GM23338 (cell line): ENCODE measurements at regions not wholly inside any gene's neighbourhood (a gene's known extent, or its start where the extent isn't known, plus 50 kb on each side); places are given as distances from the start of the nearest gene placed in this dataset.

Source experiments
- ATAC-seq: fragments of 200-7000 bp; cut with Tn5 transposase; 3 replicates; pipeline ENCODE4 v1.9.1; 2020
- DNase-seq: peaks from one replicate; pipeline ENCODE4 v3.0.0-alpha.2; 2015; ENCODE audit warnings: low spot score
- H2AFZ ChIP-seq: fragments of 200-600 bp; sonication (generic); 2 replicates; pipeline ENCODE4 v1.8.0; 2016; ENCODE audit warnings: antibody characterized with exemption, mild to moderate bottlenecking, moderate library complexity
- H3F3A ChIP-seq: fragments of 200-600 bp; sonication (generic); replicated peaks from 2 replicates; pipeline ENCODE4 v1.8.0; 2017; ENCODE audit warnings: antibody characterized with exemption, mixed run types, low read depth
- H3K27ac ChIP-seq: fragments of 200-600 bp; sonication (generic); 2 replicates; pipeline ENCODE4 v1.6.1; 2016; ENCODE audit warnings: low read depth
- H3K27me3 ChIP-seq: fragments of 200-600 bp; sonication (generic); 2 replicates; pipeline ENCODE4 v1.8.0; 2016; ENCODE audit warnings: mild to moderate bottlenecking, mixed run types, moderate library complexity; ENCODE audit not compliant: insufficient read depth
- H3K36me3 ChIP-seq: fragments of 200-600 bp; sonication (generic); 2 replicates; pipeline ENCODE4 v1.8.0; 2016; ENCODE audit warnings: mild to moderate bottlenecking; ENCODE audit not compliant: insufficient read depth
- H3K4me1 ChIP-seq: fragments of 200-600 bp; sonication (generic); 2 replicates; pipeline ENCODE4 v1.8.0; 2016; ENCODE audit warnings: mild to moderate bottlenecking, moderate library complexity; ENCODE audit not compliant: insufficient read depth
- H3K4me2 ChIP-seq: fragments of 200-600 bp; sonication (generic); 2 replicates; pipeline ENCODE4 v1.7.1; 2017; ENCODE audit warnings: mixed run types
- H3K4me3 ChIP-seq: fragments of 200-600 bp; sonication (generic); 2 replicates; pipeline ENCODE4 v1.6.1; 2016; ENCODE audit warnings: mixed run types
- H3K79me2 ChIP-seq: fragments of 200-600 bp; sonication (generic); replicated peaks from 2 replicates; pipeline ENCODE4 v1.8.0; 2017; ENCODE audit warnings: mild to moderate bottlenecking; ENCODE audit not compliant: insufficient read depth
- H3K9me2 ChIP-seq: fragments of 200-600 bp; sonication (generic); 2 replicates; pipeline ENCODE4 v1.8.0; 2017; ENCODE audit not compliant: insufficient read depth
- H4K20me1 ChIP-seq: fragments of 200-600 bp; sonication (generic); replicated peaks from 2 replicates; pipeline ENCODE4 v1.8.0; 2017; ENCODE audit warnings: mild to moderate bottlenecking; ENCODE audit not compliant: insufficient read depth
- H3K27ac Mint-ChIP-seq: 2 replicates; pipeline ENCODE4 v1.8.0; 2020; ENCODE audit warnings: inconsistent platforms, mild to moderate bottlenecking, moderate library complexity, mixed read lengths
- H3K27me3 Mint-ChIP-seq: 3 replicates; pipeline ENCODE4 v1.8.0; 2022; ENCODE audit warnings: low read depth, mild to moderate bottlenecking, moderate library complexity, mixed read lengths, inconsistent platforms; ENCODE audit not compliant: insufficient read depth, poor library complexity
- H3K36me3 Mint-ChIP-seq: 3 replicates; pipeline ENCODE4 v1.8.0; 2021; ENCODE audit warnings: low read depth, mild to moderate bottlenecking, inconsistent platforms, moderate library complexity, mixed read lengths
- H3K4me1 Mint-ChIP-seq: 3 replicates; pipeline ENCODE4 v1.8.0; 2020; ENCODE audit warnings: mild to moderate bottlenecking, inconsistent platforms, mixed read lengths
- H3K4me3 Mint-ChIP-seq: 3 replicates; pipeline ENCODE4 v1.8.0; 2021; ENCODE audit warnings: moderate library complexity, mild to moderate bottlenecking, inconsistent platforms, mixed read lengths
- H3K9me3 Mint-ChIP-seq: 3 replicates; pipeline ENCODE4 v1.8.0; 2020; ENCODE audit warnings: moderate library complexity, mild to moderate bottlenecking, inconsistent platforms, mixed read lengths
- CREB1 ChIP-seq: fragments of 250-450 bp; sonication (Bioruptor Pico); IDR thresholded peaks from 2 replicates; pipeline ENCODE4 v1.5.0; 2020; ENCODE audit warnings: low read depth, mild to moderate bottlenecking, moderate library complexity
- CTCF ChIP-seq, 2 experiments: fragments of 200-600 bp in 1 of 2; sonication (generic) in 1 of 2; conservative IDR thresholded peaks; 2 replicates each; pipeline versions ENCODE4 v1.5.1 to v1.6.1; 2016 to 2017; ENCODE audit warnings: antibody characterized with exemption in 2 of 2, low read depth in 2 of 2, mild to moderate bottlenecking in 2 of 2, moderate library complexity in 1 of 2
- EZH2 ChIP-seq: fragments of 200-600 bp; sonication (generic); IDR thresholded peaks from one replicate; pipeline ENCODE4 v1.8.0; 2017; ENCODE audit warnings: antibody characterized with exemption, mild to moderate bottlenecking, low read depth; ENCODE audit not compliant: unreplicated experiment
- EZH2phosphoT487 ChIP-seq: fragments of 200-600 bp; sonication (generic); IDR thresholded peaks from one replicate; pipeline ENCODE4 v1.8.1; 2018; ENCODE audit warnings: antibody characterized with exemption; ENCODE audit not compliant: unreplicated experiment
- JUNB ChIP-seq: IDR thresholded peaks from one replicate; pipeline ENCODE4 v1.6.1; 2016; ENCODE audit warnings: antibody characterized with exemption; ENCODE audit not compliant: unreplicated experiment
- NANOG ChIP-seq: IDR thresholded peaks from 2 replicates; pipeline ENCODE4 v1.6.1; 2016; ENCODE audit warnings: antibody characterized with exemption, borderline replicate concordance
- POLR2AphosphoS5 ChIP-seq: IDR thresholded peaks from 2 replicates; pipeline ENCODE4 v1.6.1; 2016; ENCODE audit warnings: antibody characterized with exemption, low read depth
- REST ChIP-seq: IDR thresholded peaks from one replicate; pipeline ENCODE4 v1.6.1; 2018; ENCODE audit warnings: antibody characterized with exemption; ENCODE audit not compliant: unreplicated experiment
- STAT1 ChIP-seq: IDR thresholded peaks from one replicate; pipeline ENCODE4 v1.6.1; 2016; ENCODE audit warnings: antibody characterized with exemption; ENCODE audit not compliant: unreplicated experiment
- ZNF114 ChIP-seq: fragments of 250-450 bp; sonication (Bioruptor Pico); IDR thresholded peaks from 2 replicates; pipeline ENCODE4 v1.5.0; 2020; ENCODE audit warnings: mild to moderate bottlenecking, moderate library complexity
- ZNF331 ChIP-seq: fragments of 250-450 bp; sonication (Bioruptor Pico); IDR thresholded peaks from 2 replicates; pipeline ENCODE4 v1.5.0; 2020; ENCODE audit warnings: low read depth, mild to moderate bottlenecking, moderate library complexity
- TF ChIP-seq, protein P1 (sequence below): IDR thresholded peaks from 2 replicates; pipeline ENCODE4 v1.6.1; 2016; ENCODE audit warnings: antibody characterized with exemption
- TF ChIP-seq, protein P2 (sequence below): fragments of 250-450 bp; sonication (Bioruptor Pico); IDR thresholded peaks from 2 replicates; pipeline ENCODE4 v1.5.0; 2020; ENCODE audit warnings: mild to moderate bottlenecking, moderate library complexity

- TF ChIP-seq ZNF331 (CRISPR knock-in tag) (no peak), REST (no peak), ZNF114 (no peak), EZH2 (no peak), JUNB (no peak), CREB1 (CRISPR knock-in tag) (no peak), POLR2AphosphoS5 (no peak), CTCF (conservative IDR thresholded peaks at IDR 0.05; ENCODE audit: low read depth in 2 of 2) (no peak), EZH2phosphoT487 (no peak), NANOG (no peak), STAT1 (no peak)
- TF ChIP-seq, protein P1, sequence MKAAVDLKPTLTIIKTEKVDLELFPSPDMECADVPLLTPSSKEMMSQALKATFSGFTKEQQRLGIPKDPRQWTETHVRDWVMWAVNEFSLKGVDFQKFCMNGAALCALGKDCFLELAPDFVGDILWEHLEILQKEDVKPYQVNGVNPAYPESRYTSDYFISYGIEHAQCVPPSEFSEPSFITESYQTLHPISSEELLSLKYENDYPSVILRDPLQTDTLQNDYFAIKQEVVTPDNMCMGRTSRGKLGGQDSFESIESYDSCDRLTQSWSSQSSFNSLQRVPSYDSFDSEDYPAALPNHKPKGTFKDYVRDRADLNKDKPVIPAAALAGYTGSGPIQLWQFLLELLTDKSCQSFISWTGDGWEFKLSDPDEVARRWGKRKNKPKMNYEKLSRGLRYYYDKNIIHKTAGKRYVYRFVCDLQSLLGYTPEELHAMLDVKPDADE, result no peak
These were observed 696.7 kb downstream of the SQOR start (continued) for GRCh38 chr15:46331546-46331945.

GRCh38 chr15:46343196-46343935 is 708.5 kb downstream of the SQOR start:
- Histone ChIP-seq H3K36me3 (no peaks in the 10 kb centered on the region), H3K4me2 (0 out of 2 replicates have a peak overlapping the region, but pooled peaks have one; percentile 41), H2AFZ (peak overlapping the region; percentile 49; the same call in 1 of the 2 replicates), H3K9me2 (no peaks in the 10 kb centered on the region), H3K27ac (no peak overlapping the region), H3F3A (no peaks in the 10 kb centered on the region), H3K4me3 (no peak overlapping the region), H3K27me3 (no peaks in the 10 kb centered on the region), H3K79me2 (no peaks in the 10 kb centered on the region), H4K20me1 (no peaks in the 10 kb centered on the region), H3K4me1 (peaks cover 16% of the 10 kb centered on the region)
- Mint-ChIP-seq H3K9me3 (peaks cover 53% of the 10 kb centered on the region), H3K4me3 (no peak overlapping the region), H3K36me3 (no peaks in the 10 kb centered on the region; the same call in 2 of the 3 replicates), H3K4me1 (peaks cover 17% of the 10 kb centered on the region), H3K27ac (peak overlapping the region; percentile 72; the same call in 1 of the 2 replicates), H3K27me3 (no peaks in the 10 kb centered on the region)
- no peak for ATAC-seq
- DNase-seq, result no peak
- TF ChIP-seq STAT1, result no peak
- no peak for TF ChIP-seq EZH2
- TF ChIP-seq, protein P2, sequence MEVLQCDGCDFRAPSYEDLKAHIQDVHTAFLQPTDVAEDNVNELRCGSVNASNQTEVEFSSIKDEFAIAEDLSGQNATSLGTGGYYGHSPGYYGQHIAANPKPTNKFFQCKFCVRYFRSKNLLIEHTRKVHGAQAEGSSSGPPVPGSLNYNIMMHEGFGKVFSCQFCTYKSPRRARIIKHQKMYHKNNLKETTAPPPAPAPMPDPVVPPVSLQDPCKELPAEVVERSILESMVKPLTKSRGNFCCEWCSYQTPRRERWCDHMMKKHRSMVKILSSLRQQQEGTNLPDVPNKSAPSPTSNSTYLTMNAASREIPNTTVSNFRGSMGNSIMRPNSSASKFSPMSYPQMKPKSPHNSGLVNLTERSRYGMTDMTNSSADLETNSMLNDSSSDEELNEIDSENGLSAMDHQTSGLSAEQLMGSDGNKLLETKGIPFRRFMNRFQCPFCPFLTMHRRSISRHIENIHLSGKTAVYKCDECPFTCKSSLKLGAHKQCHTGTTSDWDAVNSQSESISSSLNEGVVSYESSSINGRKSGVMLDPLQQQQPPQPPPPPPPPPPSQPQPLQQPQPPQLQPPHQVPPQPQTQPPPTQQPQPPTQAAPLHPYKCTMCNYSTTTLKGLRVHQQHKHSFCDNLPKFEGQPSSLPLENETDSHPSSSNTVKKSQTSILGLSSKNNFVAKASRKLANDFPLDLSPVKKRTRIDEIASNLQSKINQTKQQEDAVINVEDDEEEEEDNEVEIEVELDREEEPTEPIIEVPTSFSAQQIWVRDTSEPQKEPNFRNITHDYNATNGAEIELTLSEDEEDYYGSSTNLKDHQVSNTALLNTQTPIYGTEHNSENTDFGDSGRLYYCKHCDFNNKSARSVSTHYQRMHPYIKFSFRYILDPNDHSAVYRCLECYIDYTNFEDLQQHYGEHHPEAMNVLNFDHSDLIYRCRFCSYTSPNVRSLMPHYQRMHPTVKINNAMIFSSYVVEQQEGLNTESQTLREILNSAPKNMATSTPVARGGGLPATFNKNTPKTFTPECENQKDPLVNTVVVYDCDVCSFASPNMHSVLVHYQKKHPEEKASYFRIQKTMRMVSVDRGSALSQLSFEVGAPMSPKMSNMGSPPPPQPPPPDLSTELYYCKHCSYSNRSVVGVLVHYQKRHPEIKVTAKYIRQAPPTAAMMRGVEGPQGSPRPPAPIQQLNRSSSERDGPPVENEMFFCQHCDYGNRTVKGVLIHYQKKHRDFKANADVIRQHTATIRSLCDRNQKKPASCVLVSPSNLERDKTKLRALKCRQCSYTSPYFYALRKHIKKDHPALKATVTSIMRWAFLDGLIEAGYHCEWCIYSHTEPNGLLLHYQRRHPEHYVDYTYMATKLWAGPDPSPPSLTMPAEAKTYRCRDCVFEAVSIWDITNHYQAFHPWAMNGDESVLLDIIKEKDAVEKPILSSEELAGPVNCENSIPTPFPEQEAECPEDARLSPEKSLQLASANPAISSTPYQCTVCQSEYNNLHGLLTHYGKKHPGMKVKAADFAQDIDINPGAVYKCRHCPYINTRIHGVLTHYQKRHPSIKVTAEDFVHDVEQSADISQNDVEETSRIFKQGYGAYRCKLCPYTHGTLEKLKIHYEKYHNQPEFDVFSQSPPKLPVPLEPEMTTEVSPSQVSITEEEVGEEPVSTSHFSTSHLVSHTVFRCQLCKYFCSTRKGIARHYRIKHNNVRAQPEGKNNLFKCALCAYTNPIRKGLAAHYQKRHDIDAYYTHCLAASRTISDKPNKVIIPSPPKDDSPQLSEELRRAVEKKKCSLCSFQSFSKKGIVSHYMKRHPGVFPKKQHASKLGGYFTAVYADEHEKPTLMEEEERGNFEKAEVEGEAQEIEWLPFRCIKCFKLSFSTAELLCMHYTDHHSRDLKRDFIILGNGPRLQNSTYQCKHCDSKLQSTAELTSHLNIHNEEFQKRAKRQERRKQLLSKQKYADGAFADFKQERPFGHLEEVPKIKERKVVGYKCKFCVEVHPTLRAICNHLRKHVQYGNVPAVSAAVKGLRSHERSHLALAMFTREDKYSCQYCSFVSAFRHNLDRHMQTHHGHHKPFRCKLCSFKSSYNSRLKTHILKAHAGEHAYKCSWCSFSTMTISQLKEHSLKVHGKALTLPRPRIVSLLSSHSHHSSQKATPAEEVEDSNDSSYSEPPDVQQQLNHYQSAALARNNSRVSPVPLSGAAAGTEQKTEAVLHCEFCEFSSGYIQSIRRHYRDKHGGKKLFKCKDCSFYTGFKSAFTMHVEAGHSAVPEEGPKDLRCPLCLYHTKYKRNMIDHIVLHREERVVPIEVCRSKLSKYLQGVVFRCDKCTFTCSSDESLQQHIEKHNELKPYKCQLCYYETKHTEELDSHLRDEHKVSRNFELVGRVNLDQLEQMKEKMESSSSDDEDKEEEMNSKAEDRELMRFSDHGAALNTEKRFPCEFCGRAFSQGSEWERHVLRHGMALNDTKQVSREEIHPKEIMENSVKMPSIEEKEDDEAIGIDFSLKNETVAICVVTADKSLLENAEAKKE (CRISPR knock-in tag), result no peak
- no peak for TF ChIP-seq EZH2phosphoT487
